ENCODE measurements at regions not wholly inside any gene's neighbourhood (a gene's known extent, or its start where the extent isn't known, plus 50 kb on each side); places are given as distances from the start of the nearest gene placed in this dataset.

DNA sequence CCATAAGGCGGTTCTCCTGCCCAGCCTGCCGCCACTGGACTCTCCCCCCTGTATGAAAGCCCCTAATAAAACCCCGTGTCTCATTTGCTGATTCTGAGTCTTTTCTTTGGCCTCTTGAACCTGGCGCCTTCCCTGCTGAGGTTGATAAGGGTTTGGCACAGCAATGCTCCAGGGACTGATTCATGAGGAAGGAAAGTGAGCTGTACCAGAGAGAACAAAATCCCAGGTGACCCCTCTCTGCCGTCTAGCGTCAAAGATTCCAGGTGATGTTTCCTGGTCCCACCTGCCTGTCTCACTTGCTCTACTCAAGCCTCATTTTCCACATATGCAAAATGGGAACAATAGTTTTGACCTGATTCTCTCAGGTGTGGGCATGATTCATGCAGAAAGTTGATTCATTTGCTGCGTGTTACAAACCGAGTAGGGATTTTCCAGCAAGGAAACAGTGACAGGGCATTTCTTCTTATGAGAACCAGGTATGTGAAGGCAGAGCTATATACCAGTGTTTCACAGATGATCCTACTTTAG, 730.6 kb upstream of the IGFBP3 start:
- TF ChIP-seq EZH2 (IDR thresholded peaks at IDR 0.05; ENCODE audit: insufficient read depth, poor library complexity, severe bottlenecking) (no peak), EZH2phosphoT487 (IDR thresholded peaks at IDR 0.05; ENCODE audit: insufficient read depth, low read depth) (no peak)

All from GM23248 (cell line).